GM19238 (cell line): ENCODE measurements at regions not wholly inside any gene's neighbourhood (a gene's known extent, or its start where the extent isn't known, plus 50 kb on each side); places are given as distances from the start of the nearest gene placed in this dataset.

Experiments
- DNase-seq: peaks from one replicate; pipeline ENCODE4 v3.0.0; 2011; ENCODE audit warnings: low spot score; ENCODE audit not compliant: insufficient read length

- DNase-seq: no peak
These were observed 252.7 kb upstream of the KCNMB2 start for GRCh38 chr3:178283561-178283960.

GRCh38 chr3:178284181-178284580, 252.1 kb upstream of the KCNMB2 start:
- no peak for DNase-seq

GRCh38 chr3:178288074-178288473, 248.2 kb upstream of the KCNMB2 start:
- DNase-seq: no peak

GRCh38 chr3:178289544-178290160, 246.6 kb upstream of the KCNMB2 start:
- no peak for DNase-seq

- no peak for DNase-seq
These were observed 244.5 kb upstream of the KCNMB2 start for GRCh38 chr3:178291574-178292370.

- DNase-seq: no peak
These were observed 240.8 kb upstream of the KCNMB2 start for GRCh38 chr3:178295292-178295912.

GRCh38 chr3:178297199-178297598, 239.0 kb upstream of the KCNMB2 start:
- DNase-seq: no peak

- DNase-seq: no peak
These were observed 238.5 kb upstream of the KCNMB2 start for GRCh38 chr3:178297740-178298139.

- DNase-seq: no peak
These were observed 235.7 kb upstream of the KCNMB2 start for GRCh38 chr3:178300441-178300959.

- DNase-seq: no peak
These were observed 233.0 kb upstream of the KCNMB2 start for GRCh38 chr3:178302966-178303930.

- no peak for DNase-seq
These were observed 231.3 kb upstream of the KCNMB2 start for GRCh38 chr3:178304758-178305467.

GRCh38 chr3:178306432-178307115, 229.7 kb upstream of the KCNMB2 start:
- no peak for DNase-seq

- DNase-seq: no peak
These were observed 227.5 kb upstream of the KCNMB2 start for GRCh38 chr3:178308771-178309170.

- no peak for DNase-seq
These were observed 225.3 kb upstream of the KCNMB2 start for GRCh38 chr3:178310949-178311348.

GRCh38 chr3:178313716-178314115, 222.5 kb upstream of the KCNMB2 start:
- no peak for DNase-seq

GRCh38 chr3:178318340-178318739, 217.9 kb upstream of the KCNMB2 start:
- no peak for DNase-seq

- DNase-seq: no peak
These were observed 217.1 kb upstream of the KCNMB2 start for GRCh38 chr3:178318941-178319816.

GRCh38 chr3:178320456-178321351, 215.5 kb upstream of the KCNMB2 start:
- DNase-seq: no peak
